H1 (cell line): ENCODE measurements at regions not wholly inside any gene's neighbourhood (a gene's known extent, or its start where the extent isn't known, plus 50 kb on each side); places are given as distances from the start of the nearest gene placed in this dataset.

ENCODE experiments used
- CBX5 ChIP-seq: fragments of 300-800, 300-1000 bp; sonication (generic); IDR thresholded peaks from 2 replicates; pipeline ENCODE4 v1.7.1; 2016; ENCODE audit warnings: antibody characterized with exemption, low read length, low read depth
- CBX8 ChIP-seq: fragments of 300-800, 300-1000 bp; sonication (generic); IDR thresholded peaks from 2 replicates; pipeline ENCODE4 v1.7.1; 2016; ENCODE audit warnings: low read depth, low read length, borderline replicate concordance
- EP300 ChIP-seq, 2 experiments: IDR thresholded peaks; 1 replicate in 1 of 2; 2 replicates in 1 of 2; pipeline ENCODE4 v1.6.1; 2011 to 2012; ENCODE audit warnings: low read depth in 2 of 2, low read length in 2 of 2, mild to moderate bottlenecking in 2 of 2, borderline replicate concordance in 1 of 2, inconsistent platforms in 1 of 2, moderate library complexity in 1 of 2
- EZH2 ChIP-seq: fragments of 200-600 bp; sonication (generic); IDR thresholded peaks from 2 replicates; pipeline ENCODE4 v1.7.1; 2012; ENCODE audit warnings: low read depth, mild to moderate bottlenecking, moderate library complexity, low read length, inconsistent platforms; ENCODE audit not compliant: severe bottlenecking
- GTF2F1 ChIP-seq: IDR thresholded peaks from 2 replicates; pipeline ENCODE4 v1.6.1; 2012; ENCODE audit warnings: low read depth, low read length, improper control_type of control experiment, borderline replicate concordance
- HDAC2 ChIP-seq, 2 experiments: fragments of 300-600 bp in 1 of 2; sonication (generic) in 1 of 2; IDR thresholded peaks; 2 replicates each; pipeline ENCODE4 v1.6.1; 2011 to 2012; ENCODE audit warnings: low read depth in 2 of 2, low read length in 2 of 2, mild to moderate bottlenecking in 2 of 2, moderate library complexity in 2 of 2, borderline replicate concordance in 1 of 2, inconsistent platforms in 1 of 2
- MAX ChIP-seq: IDR thresholded peaks from 2 replicates; pipeline ENCODE4 v1.6.1; 2012; ENCODE audit warnings: inconsistent platforms
- NRF1 ChIP-seq: IDR thresholded peaks from 2 replicates; pipeline ENCODE4 v1.6.1; 2011; ENCODE audit warnings: mild to moderate bottlenecking, low read depth, low read length, improper control_type of control experiment
- RXRA ChIP-seq: IDR thresholded peaks from 2 replicates; pipeline ENCODE4 v1.6.1; 2011; ENCODE audit warnings: low read depth, mild to moderate bottlenecking, low read length, moderate library complexity; ENCODE audit not compliant: insufficient read depth
- SIRT6 ChIP-seq: IDR thresholded peaks from one replicate; pipeline ENCODE4 v1.7.1; 2012; ENCODE audit warnings: low read length, inconsistent platforms

- TF ChIP-seq EP300 (IDR thresholded peaks at IDR 0.05; ENCODE audit: borderline replicate concordance in 1 of 2, low read depth in 2 of 2, low read length in 2 of 2) (no peak), HDAC2 (IDR thresholded peaks at IDR 0.05; ENCODE audit: borderline replicate concordance in 1 of 2, low read depth in 2 of 2, low read length in 2 of 2) (no peak), MAX (no peak), NRF1 (no peak), CBX8 (no peak), SIRT6 (no peak), RXRA (no peak), GTF2F1 (no peak), EZH2 (no peak), CBX5 (no peak)
These were observed 89.2 kb downstream of the AREG start (continued) for GRCh38 chr4:74534121-74534520.
